Fibroblast of lung (primary cell): ENCODE measurements at regions not wholly inside any gene's neighbourhood (a gene's known extent, or its start where the extent isn't known, plus 50 kb on each side); places are given as distances from the start of the nearest gene placed in this dataset.

Experiments
- DNase-seq, 2 donors: peaks; one replicate each; pipeline versions ENCODE4 v3.0.0 to v3.0.0-alpha.2; 2010; ENCODE audit warnings: low read depth in 2 of 2
- H2AFZ ChIP-seq: 2 replicates; pipeline ENCODE4 v1.5.1; 2012; ENCODE audit warnings: low read length, control low read depth, inconsistent platforms
- H3K27ac ChIP-seq: 2 replicates; pipeline ENCODE4 v1.5.1; 2011; ENCODE audit warnings: low read length, control low read depth; ENCODE audit not compliant: insufficient read depth
- H3K27me3 ChIP-seq: 2 replicates; pipeline ENCODE4 v1.5.1; 2011; ENCODE audit warnings: mild to moderate bottlenecking, low read length; ENCODE audit not compliant: control insufficient read depth, insufficient read depth
- H3K36me3 ChIP-seq: 2 replicates; pipeline ENCODE4 v1.5.1; 2011; ENCODE audit warnings: low read length; ENCODE audit not compliant: control insufficient read depth, insufficient read depth
- H3K4me1 ChIP-seq: 2 replicates; pipeline ENCODE4 v1.5.1; 2011; ENCODE audit warnings: low read length; ENCODE audit not compliant: control insufficient read depth, insufficient read depth; ENCODE audit errors: extremely low read depth
- H3K4me2 ChIP-seq: 2 replicates; pipeline ENCODE4 v1.5.1; 2011; ENCODE audit warnings: low read length, control low read depth; ENCODE audit not compliant: insufficient read depth; ENCODE audit errors: extremely low read depth
- H3K4me3 ChIP-seq, 4 experiments: fragments of 200-600 bp in 1 of 4; sonication (generic) in 1 of 4; replicated peaks in 1 of 4; 2 replicates each; pipeline ENCODE4 v1.5.1; 2011 to 2016; ENCODE audit warnings: low read length in 4 of 4, low read depth in 3 of 4, mild to moderate bottlenecking in 3 of 4, control low read depth in 2 of 4, inconsistent platforms in 1 of 4, mixed read lengths in 1 of 4; ENCODE audit not compliant: insufficient read depth in 1 of 4; ENCODE audit errors: control extremely low read depth in 1 of 4
- H3K79me2 ChIP-seq: 2 replicates; pipeline ENCODE4 v1.5.1; 2012; ENCODE audit warnings: mild to moderate bottlenecking, low read length, inconsistent platforms; ENCODE audit not compliant: control insufficient read depth, insufficient read depth
- H3K9ac ChIP-seq: 2 replicates; pipeline ENCODE4 v1.5.1; 2011; ENCODE audit warnings: mild to moderate bottlenecking, low read length, control low read depth; ENCODE audit not compliant: insufficient read depth
- H3K9me3 ChIP-seq: 2 replicates; pipeline ENCODE4 v1.5.1; 2012; ENCODE audit warnings: low read depth, low read length; ENCODE audit not compliant: control insufficient read depth, insufficient read depth
- H4K20me1 ChIP-seq: 2 replicates; pipeline ENCODE4 v1.5.1; 2011; ENCODE audit warnings: low read length; ENCODE audit not compliant: control insufficient read depth, insufficient read depth; ENCODE audit errors: extremely low read depth
- EZH2 ChIP-seq: IDR thresholded peaks from 2 replicates; pipeline ENCODE4 v1.5.1; 2012; ENCODE audit warnings: low read length, control low read depth, mild to moderate bottlenecking; ENCODE audit errors: missing control alignments
- TF ChIP-seq, protein P1 (sequence below), 2 donors: IDR thresholded peaks in 1 of 2; conservative IDR thresholded peaks in 1 of 2; 1 replicate in 1 of 2; 2 replicates in 1 of 2; pipeline ENCODE4 v1.5.1; 2011 to 2012; ENCODE audit warnings: low read length in 2 of 2, control low read depth in 1 of 2, inconsistent platforms in 1 of 2, low read depth in 1 of 2, mild to moderate bottlenecking in 1 of 2

DNA sequence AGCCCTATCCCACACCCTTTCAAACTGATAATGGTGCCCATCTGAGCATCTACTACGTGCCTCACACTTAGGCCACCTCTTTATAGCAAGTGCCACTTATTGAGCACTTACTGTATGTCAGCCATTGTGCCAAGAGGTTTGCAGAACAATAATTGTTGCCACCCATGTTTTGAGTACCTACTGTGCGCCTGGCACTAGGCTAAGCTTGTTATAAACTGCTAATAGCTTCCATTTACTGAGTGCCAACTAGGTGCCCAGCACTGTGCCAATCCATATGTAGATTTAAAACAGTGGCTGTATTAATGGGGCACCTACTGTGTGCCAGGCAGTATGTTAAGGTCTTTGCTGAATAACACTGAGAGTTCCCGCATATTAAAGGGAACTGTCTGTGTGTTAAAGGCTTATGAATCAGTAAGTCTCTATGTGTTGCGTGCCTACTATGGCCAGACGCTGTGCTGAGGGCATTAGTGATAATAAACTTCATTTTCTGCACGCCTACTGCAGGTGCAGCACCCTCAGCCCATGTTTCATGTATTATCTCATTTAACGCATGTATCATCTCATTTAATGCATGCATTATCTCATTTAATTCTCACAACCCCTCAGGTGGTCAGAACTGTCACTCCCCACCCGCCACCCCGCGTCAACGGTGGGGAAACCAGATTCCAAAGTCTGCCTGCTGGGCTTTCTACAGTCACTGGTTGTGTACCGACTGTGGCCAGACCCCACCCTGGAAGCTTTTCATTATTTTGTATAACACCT, 105.0 kb downstream of the PTPRS start:
- no peaks in the 10 kb centered on the region for H3K79me2 ChIP-seq
- DNase-seq: no peak
- H3K27me3 ChIP-seq: no peaks in the 10 kb centered on the region
- no peak for TF ChIP-seq EZH2
- TF ChIP-seq, protein P1, sequence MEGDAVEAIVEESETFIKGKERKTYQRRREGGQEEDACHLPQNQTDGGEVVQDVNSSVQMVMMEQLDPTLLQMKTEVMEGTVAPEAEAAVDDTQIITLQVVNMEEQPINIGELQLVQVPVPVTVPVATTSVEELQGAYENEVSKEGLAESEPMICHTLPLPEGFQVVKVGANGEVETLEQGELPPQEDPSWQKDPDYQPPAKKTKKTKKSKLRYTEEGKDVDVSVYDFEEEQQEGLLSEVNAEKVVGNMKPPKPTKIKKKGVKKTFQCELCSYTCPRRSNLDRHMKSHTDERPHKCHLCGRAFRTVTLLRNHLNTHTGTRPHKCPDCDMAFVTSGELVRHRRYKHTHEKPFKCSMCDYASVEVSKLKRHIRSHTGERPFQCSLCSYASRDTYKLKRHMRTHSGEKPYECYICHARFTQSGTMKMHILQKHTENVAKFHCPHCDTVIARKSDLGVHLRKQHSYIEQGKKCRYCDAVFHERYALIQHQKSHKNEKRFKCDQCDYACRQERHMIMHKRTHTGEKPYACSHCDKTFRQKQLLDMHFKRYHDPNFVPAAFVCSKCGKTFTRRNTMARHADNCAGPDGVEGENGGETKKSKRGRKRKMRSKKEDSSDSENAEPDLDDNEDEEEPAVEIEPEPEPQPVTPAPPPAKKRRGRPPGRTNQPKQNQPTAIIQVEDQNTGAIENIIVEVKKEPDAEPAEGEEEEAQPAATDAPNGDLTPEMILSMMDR (conservative IDR thresholded peaks at IDR 0.05 in 1 of 2, IDR thresholded peaks at IDR 0.05 in 1 of 2; ENCODE audit: low read depth in 1 of 2, low read length in 2 of 2): no peak
- peaks cover 3% of the 10 kb centered on the region for H3K36me3 ChIP-seq
- no peak overlapping the region for H3K4me2 ChIP-seq
- no peaks in the 10 kb centered on the region for H4K20me1 ChIP-seq
- H2AFZ ChIP-seq: no peak overlapping the region
- H3K4me3 ChIP-seq: no peak overlapping the region
- no peak overlapping the region for H3K9ac ChIP-seq
- H3K27ac ChIP-seq: no peak overlapping the region
- no peaks in the 10 kb centered on the region for H3K9me3 ChIP-seq
- no peaks in the 10 kb centered on the region for H3K4me1 ChIP-seq

DNA sequence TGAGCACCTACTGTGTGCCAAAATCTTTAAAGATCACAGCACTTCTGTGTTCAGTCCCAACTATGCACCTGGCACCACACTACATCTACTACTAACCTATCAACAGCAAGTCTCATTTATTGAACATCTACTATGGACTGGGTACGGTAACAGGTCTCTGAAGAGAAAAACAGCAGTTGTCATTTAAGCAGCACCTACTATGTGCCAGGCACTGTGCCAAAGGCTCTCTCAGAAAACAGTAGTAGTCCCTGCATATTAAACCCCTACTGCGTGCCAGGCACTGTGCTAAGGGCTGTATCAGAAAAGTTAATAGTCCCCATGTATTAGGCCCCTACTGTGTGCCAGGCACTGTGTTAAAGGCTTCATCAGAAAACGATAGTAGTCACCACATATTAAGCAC, 106.2 kb downstream of the PTPRS start:
- Histone ChIP-seq H4K20me1 (no peaks in the 10 kb centered on the region), H3K79me2 (no peaks in the 10 kb centered on the region), H3K4me3 (no peak overlapping the region), H2AFZ (no peak overlapping the region), H3K9me3 (no peaks in the 10 kb centered on the region), H3K36me3 (peaks cover 3% of the 10 kb centered on the region), H3K27me3 (no peaks in the 10 kb centered on the region), H3K9ac (no peak overlapping the region), H3K4me1 (no peaks in the 10 kb centered on the region), H3K4me2 (no peak overlapping the region), H3K27ac (no peak overlapping the region)
- TF ChIP-seq, protein P1 (conservative IDR thresholded peaks at IDR 0.05 in 1 of 2, IDR thresholded peaks at IDR 0.05 in 1 of 2; ENCODE audit: low read depth in 1 of 2, low read length in 2 of 2): no peak
- no peak for TF ChIP-seq EZH2
- DNase-seq: no peak

DNA sequence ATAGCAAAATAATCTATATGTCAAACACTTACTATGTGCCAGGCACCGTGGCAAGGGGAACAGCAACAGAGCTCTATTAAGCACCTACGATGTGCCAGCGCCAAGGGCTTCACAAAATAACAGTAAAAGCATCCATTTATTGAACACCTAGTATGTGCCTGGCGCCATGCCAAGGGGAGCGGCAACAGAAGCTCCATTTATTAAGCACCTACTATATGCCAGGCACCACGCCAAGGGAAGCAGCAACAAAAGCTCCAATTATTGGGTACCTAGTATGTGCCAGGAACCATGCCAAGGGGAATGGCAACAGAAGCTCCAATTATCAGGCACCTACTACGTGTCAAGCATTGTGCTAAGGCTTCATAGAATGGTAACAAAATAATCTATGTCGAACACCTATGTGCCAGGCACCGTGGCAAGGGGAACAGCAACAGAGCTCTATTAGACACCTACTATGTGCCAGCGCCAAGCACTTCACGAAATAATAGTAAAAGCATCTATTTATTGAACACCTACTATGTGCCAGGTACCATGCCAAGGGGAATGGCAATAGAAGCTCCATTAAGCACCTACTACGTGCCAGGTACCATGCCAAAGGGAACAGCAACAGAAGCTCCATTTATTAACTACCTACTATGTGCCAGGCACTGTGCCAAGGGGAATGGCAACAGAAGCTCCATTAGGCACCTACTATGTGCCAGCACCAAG, 107.7 kb downstream of the PTPRS start:
- no peaks in the 10 kb centered on the region for H3K4me1 ChIP-seq
- no peak overlapping the region for H2AFZ ChIP-seq
- H3K36me3 ChIP-seq: no peaks in the 10 kb centered on the region
- TF ChIP-seq, protein P1 (conservative IDR thresholded peaks at IDR 0.05 in 1 of 2, IDR thresholded peaks at IDR 0.05 in 1 of 2; ENCODE audit: low read depth in 1 of 2, low read length in 2 of 2): no peak
- no peak for TF ChIP-seq EZH2
- H3K4me2 ChIP-seq: no peak overlapping the region
- H3K79me2 ChIP-seq: no peaks in the 10 kb centered on the region
- no peaks in the 10 kb centered on the region for H3K27me3 ChIP-seq
- no peaks in the 10 kb centered on the region for H3K9me3 ChIP-seq
- H3K27ac ChIP-seq: no peak overlapping the region
- DNase-seq: no peak
- no peak overlapping the region for H3K9ac ChIP-seq
- H3K4me3 ChIP-seq: no peak overlapping the region
- H4K20me1 ChIP-seq: no peaks in the 10 kb centered on the region
